ENCODE measurements at regions not wholly inside any gene's neighbourhood (a gene's known extent, or its start where the extent isn't known, plus 50 kb on each side); places are given as distances from the start of the nearest gene placed in this dataset.

DNA sequence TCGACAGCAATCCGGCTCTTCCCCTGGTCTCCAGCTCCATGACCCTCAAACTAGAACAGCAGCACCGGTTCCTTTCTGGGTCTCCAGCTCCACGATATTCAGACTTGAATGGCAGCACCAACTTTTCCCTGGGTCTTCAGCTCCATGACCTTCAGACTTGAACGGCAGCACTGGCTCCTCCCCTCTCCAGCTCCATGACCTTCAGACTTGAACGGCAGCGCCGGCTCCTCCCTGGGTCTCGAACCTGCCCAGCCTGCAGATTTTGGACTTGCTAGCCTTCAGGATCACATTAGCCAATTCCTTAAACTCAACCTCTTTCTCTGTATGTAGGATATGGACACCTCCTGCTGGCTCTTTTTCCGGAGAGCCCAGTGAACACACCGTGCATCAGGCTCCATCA lies 350.9 kb downstream of the PREX1 start:
- no peak for DNase-seq
- peaks cover 8 to 21% (median 10%) of the 10 kb centered on the region in 3 donors for H3K27me3 Mint-ChIP-seq (ENCODE audit: low read depth in 3 of 3)
- no peaks in the 10 kb centered on the region for H3K4me1 Mint-ChIP-seq
- H3K4me3 Mint-ChIP-seq, result no peak overlapping the region
- no peaks in the 10 kb centered on the region for H3K36me3 Mint-ChIP-seq
- no peaks in the 10 kb centered on the region for H3K9me3 Mint-ChIP-seq
- no peak overlapping the region for H3K27ac Mint-ChIP-seq

GRCh38 chr20:48474022-48474421 lies 353.8 kb downstream of the PREX1 start:
- Mint-ChIP-seq H3K27me3 (ENCODE audit: low read depth in 3 of 3) (peaks cover 5 to 11% (median 10%) of the 10 kb centered on the region in 3 donors), H3K4me3 (no peak overlapping the region), H3K4me1 (no peaks in the 10 kb centered on the region), H3K27ac (no peak overlapping the region), H3K9me3 (no peaks in the 10 kb centered on the region), H3K36me3 (no peaks in the 10 kb centered on the region)
- DNase-seq, result no peak

- H3K36me3 Mint-ChIP-seq, result no peaks in the 10 kb centered on the region
- peaks cover 3 to 10% of the 10 kb centered on the region in 2 donors for H3K4me1 Mint-ChIP-seq
- H3K9me3 Mint-ChIP-seq, result no peaks in the 10 kb centered on the region
- no peak overlapping the region for H3K4me3 Mint-ChIP-seq
- no peak for DNase-seq
- no peak overlapping the region for H3K27ac Mint-ChIP-seq
- H3K27me3 Mint-ChIP-seq (ENCODE audit: low read depth in 3 of 3), result peaks cover 1 to 4% (median 4%) of the 10 kb centered on the region in 3 donors
Observed at GRCh38 chr20:48471759-48472408, 355.9 kb downstream of the PREX1 start.

GRCh38 chr20:48471176-48471575 lies 356.6 kb downstream of the PREX1 start:
- Mint-ChIP-seq H3K36me3 (no peaks in the 10 kb centered on the region), H3K4me1 (peaks cover 3 to 10% of the 10 kb centered on the region in 2 donors), H3K27ac (no peak overlapping the region), H3K27me3 (ENCODE audit: low read depth in 3 of 3) (peaks cover 0 to 4% (median 1%) of the 10 kb centered on the region in 3 donors), H3K9me3 (no peaks in the 10 kb centered on the region), H3K4me3 (no peak overlapping the region)
- DNase-seq, result no peak

DNA sequence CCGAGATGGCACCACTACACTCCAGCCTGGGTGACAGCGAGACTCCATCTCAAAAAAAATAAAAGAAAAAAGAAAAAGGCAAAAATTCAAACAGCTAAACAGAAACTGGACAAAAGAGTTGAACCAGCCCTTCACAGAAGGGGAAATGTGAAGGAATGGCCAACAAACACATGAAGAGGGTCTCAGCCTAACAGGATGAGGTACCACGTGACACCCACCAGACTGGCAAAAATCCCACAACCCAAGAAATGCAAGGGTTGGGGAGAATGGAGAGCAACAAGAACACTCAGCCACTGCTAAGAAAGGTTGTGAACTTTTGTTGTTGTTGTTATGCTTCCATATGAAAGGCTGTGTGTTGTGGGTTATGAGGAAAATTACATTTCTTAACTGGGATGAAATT lies 357.7 kb downstream of the PREX1 start:
- Mint-ChIP-seq H3K27me3 (ENCODE audit: low read depth in 3 of 3) (peaks cover 0 to 4% (median 0%) of the 10 kb centered on the region in 3 donors), H3K36me3 (no peaks in the 10 kb centered on the region), H3K9me3 (no peaks in the 10 kb centered on the region), H3K27ac (no peak overlapping the region), H3K4me1 (peaks cover 3 to 10% of the 10 kb centered on the region in 2 donors), H3K4me3 (no peak overlapping the region)
- DNase-seq, result no peak

- DNase-seq, result no peak
- peaks cover 3 to 10% of the 10 kb centered on the region in 2 donors for H3K4me1 Mint-ChIP-seq
- H3K4me3 Mint-ChIP-seq, result no peak overlapping the region
- peaks cover 0 to 4% (median 0%) of the 10 kb centered on the region in 3 donors for H3K27me3 Mint-ChIP-seq (ENCODE audit: low read depth in 3 of 3)
- no peaks in the 10 kb centered on the region for H3K36me3 Mint-ChIP-seq
- H3K9me3 Mint-ChIP-seq, result no peaks in the 10 kb centered on the region
- no peak overlapping the region for H3K27ac Mint-ChIP-seq
Observed at GRCh38 chr20:48469026-48469425, 358.8 kb downstream of the PREX1 start.

- Mint-ChIP-seq H3K9me3 (no peaks in the 10 kb centered on the region), H3K36me3 (no peaks in the 10 kb centered on the region), H3K27me3 (ENCODE audit: low read depth in 3 of 3) (peaks cover 0 to 4% (median 0%) of the 10 kb centered on the region in 3 donors), H3K4me3 (no peak overlapping the region), H3K4me1 (peaks cover 3 to 10% of the 10 kb centered on the region in 2 donors), H3K27ac (peak overlapping the region in 1 of 6 donors; percentile 73)
- no peak for DNase-seq
Observed at GRCh38 chr20:48468571-48468970, 359.2 kb downstream of the PREX1 start.

GRCh38 chr20:48467622-48468021 lies 360.2 kb downstream of the PREX1 start:
- Mint-ChIP-seq H3K27me3 (ENCODE audit: low read depth in 3 of 3) (peaks cover 0 to 4% (median 0%) of the 10 kb centered on the region in 3 donors), H3K4me1 (peaks cover 3 to 10% of the 10 kb centered on the region in 2 donors), H3K9me3 (no peaks in the 10 kb centered on the region), H3K36me3 (no peaks in the 10 kb centered on the region), H3K27ac (peak overlapping the region in 4 of 6 donors; percentile 68 to 79 (median 74)), H3K4me3 (peak overlapping the region in 2 of 5 donors; percentile 48)
- DNase-seq, result peak; percentile 8 to 32 (median 26)

- Mint-ChIP-seq H3K4me3 (no peak overlapping the region), H3K4me1 (peaks cover 3 to 10% of the 10 kb centered on the region in 2 donors), H3K36me3 (no peaks in the 10 kb centered on the region), H3K9me3 (no peaks in the 10 kb centered on the region), H3K27ac (no peak overlapping the region), H3K27me3 (ENCODE audit: low read depth in 3 of 3) (peaks cover 0 to 12% (median 0%) of the 10 kb centered on the region in 3 donors)
- DNase-seq, result no peak
Observed at GRCh38 chr20:48465271-48465670, 362.5 kb downstream of the PREX1 start.

DNA sequence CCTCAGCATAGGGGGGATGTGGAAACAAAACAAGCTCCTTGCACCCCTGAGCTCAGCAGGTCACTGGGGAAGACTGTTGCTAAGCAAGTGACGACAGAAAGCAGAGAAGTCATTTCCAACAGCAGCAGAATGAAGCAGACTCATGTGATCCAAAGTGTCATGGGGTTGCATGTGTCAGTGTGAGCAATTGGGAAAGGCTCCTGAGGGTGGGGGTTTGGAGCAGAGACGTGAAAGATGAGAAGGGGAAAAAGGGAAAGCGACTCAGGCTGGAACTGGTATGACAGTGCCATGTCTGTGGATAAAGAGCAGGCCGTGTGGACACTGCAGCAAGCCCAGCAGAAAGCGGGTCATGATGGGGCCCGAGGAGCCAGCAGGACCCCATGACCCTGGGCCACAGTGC lies 363.9 kb downstream of the PREX1 start:
- Mint-ChIP-seq H3K27me3 (ENCODE audit: low read depth in 3 of 3) (peaks cover 0 to 12% (median 0%) of the 10 kb centered on the region in 3 donors), H3K4me3 (no peak overlapping the region), H3K27ac (no peak overlapping the region), H3K9me3 (no peaks in the 10 kb centered on the region), H3K4me1 (peaks cover 3 to 10% of the 10 kb centered on the region in 2 donors), H3K36me3 (no peaks in the 10 kb centered on the region)
- DNase-seq, result no peak

DNA sequence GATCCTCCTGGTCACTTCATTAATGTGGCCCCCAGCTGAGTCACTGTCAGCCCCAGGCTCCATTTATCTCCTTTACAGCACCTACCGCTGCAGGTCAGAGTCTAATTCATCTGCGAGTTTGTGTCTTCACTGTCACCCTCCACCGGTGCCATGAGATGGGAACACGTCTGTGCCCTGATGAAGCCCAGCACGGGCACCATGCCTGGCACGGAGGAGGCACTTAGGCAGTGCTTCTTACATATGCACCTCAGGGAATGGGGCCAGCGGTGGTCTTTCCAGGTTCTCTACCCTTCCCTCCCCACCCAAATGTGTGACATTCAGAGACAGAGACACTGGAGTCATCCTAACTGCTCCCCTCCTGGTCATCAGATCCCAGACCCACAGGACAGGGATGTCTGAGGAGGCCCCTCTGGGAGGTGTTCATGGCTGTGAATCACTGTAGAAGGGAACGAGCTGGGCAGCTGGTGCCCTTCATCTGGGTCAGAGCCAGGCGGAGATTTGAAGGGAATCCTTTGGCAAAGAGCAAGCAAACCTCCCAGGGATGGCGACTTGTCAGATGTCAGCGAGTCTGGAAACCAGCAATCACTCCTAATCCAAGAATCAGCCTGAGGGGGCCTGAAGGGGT lies 364.6 kb downstream of the PREX1 start:
- Mint-ChIP-seq H3K4me3 (no peak overlapping the region), H3K9me3 (no peaks in the 10 kb centered on the region), H3K4me1 (peaks cover 3 to 10% of the 10 kb centered on the region in 2 donors), H3K27me3 (ENCODE audit: low read depth in 3 of 3) (peaks cover 0 to 12% (median 0%) of the 10 kb centered on the region in 3 donors), H3K27ac (no peak overlapping the region), H3K36me3 (no peaks in the 10 kb centered on the region)
- no peak for DNase-seq

- H3K4me3 Mint-ChIP-seq, result no peak overlapping the region
- H3K4me1 Mint-ChIP-seq, result no peaks in the 10 kb centered on the region
- no peak overlapping the region for H3K27ac Mint-ChIP-seq
- no peak for DNase-seq
- H3K27me3 Mint-ChIP-seq (ENCODE audit: low read depth in 3 of 3), result peaks cover 0 to 12% (median 0%) of the 10 kb centered on the region in 3 donors
- H3K9me3 Mint-ChIP-seq, result no peaks in the 10 kb centered on the region
- no peaks in the 10 kb centered on the region for H3K36me3 Mint-ChIP-seq
Observed at GRCh38 chr20:48461735-48462119, 366.1 kb downstream of the PREX1 start.

DNA sequence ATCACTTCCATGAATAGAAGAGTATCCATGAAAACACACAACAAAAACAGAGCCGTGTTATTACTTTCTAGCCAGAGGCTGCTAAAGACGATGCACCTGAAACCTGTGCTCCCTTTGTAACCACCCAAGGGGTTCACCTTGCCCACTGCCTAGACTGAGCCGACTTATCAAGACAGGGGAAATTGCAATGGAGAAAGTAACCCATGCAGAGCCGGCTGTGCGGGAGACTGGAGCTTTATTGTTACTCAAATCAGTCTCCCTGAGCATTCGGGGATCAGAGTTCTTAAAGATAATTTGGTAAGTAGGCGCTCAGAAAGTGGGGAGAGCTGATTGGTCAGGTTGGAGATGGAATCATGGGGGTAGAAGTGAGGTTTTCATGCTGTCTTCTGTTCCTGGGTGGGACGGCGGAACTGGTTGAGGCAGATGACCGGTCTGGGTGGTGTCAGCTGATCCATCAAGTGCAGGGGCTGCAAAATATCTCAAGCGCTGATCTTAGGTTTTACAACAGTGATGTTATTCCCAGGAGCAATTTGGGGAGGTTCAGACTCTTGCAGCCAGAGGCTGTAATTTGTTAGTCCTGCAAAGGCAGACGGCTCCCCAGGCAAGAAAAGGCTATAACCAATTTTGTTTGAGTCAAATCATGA lies 366.6 kb downstream of the PREX1 start:
- Mint-ChIP-seq H3K9me3 (no peaks in the 10 kb centered on the region), H3K27me3 (ENCODE audit: low read depth in 3 of 3) (peaks cover 0 to 13% (median 0%) of the 10 kb centered on the region in 3 donors), H3K27ac (no peak overlapping the region), H3K36me3 (no peaks in the 10 kb centered on the region), H3K4me3 (no peak overlapping the region), H3K4me1 (no peaks in the 10 kb centered on the region)
- no peak for DNase-seq

GRCh38 chr20:48460681-48461080 lies 367.1 kb downstream of the PREX1 start:
- Mint-ChIP-seq H3K4me1 (no peaks in the 10 kb centered on the region), H3K9me3 (no peaks in the 10 kb centered on the region), H3K36me3 (no peaks in the 10 kb centered on the region), H3K4me3 (no peak overlapping the region), H3K27me3 (ENCODE audit: low read depth in 3 of 3) (peaks cover 0 to 15% (median 0%) of the 10 kb centered on the region in 3 donors), H3K27ac (no peak overlapping the region)
- no peak for DNase-seq

Data from immature natural killer cell (primary cell).